Ovary (tissue), 7 donors: ENCODE measurements at regions not wholly inside any gene's neighbourhood (a gene's known extent, or its start where the extent isn't known, plus 50 kb on each side); places are given as distances from the start of the nearest gene placed in this dataset.

Experiments used
- DNase-seq, 5 donors: peaks; one replicate each; pipeline ENCODE4 v3.0.0-alpha.2; 2019 to 2020
- H3K27ac ChIP-seq, 2 donors: fragments of 200-600 bp; one replicate each; pipeline versions ENCODE4 v1.5.1 to v1.8.0; 2019 to 2022
- H3K27me3 ChIP-seq: fragments of 200-600 bp; one replicate; pipeline ENCODE4 v1.8.0; 2022
- H3K36me3 ChIP-seq: fragments of 200-600 bp; sonication (generic); one replicate; pipeline ENCODE4 v1.5.1; 2019
- H3K4me1 ChIP-seq: one replicate; pipeline ENCODE4 v1.8.1; 2013; ENCODE audit warnings: mild to moderate bottlenecking, moderate library complexity; ENCODE audit not compliant: insufficient read depth
- H3K4me3 ChIP-seq: fragments of 200-600 bp; sonication (generic); one replicate; pipeline ENCODE4 v1.5.1; 2017
- H3K9me3 ChIP-seq, 2 donors: fragments of 200-600 bp in 1 of 2; sonication (generic) in 1 of 2; one replicate each; pipeline versions ENCODE4 v1.5.1 to v1.8.1; 2013 to 2019; ENCODE audit warnings: mild to moderate bottlenecking in 1 of 2, moderate library complexity in 1 of 2
- CTCF ChIP-seq, 3 donors: fragments of 450-650 bp in 2 of 3; fragments of 200-600 bp in 1 of 3; IDR thresholded peaks; one replicate each; pipeline versions ENCODE4 v1.5.1 to v1.8.0; 2016 to 2022; ENCODE audit warnings: antibody characterized with exemption in 3 of 3, mild to moderate bottlenecking in 1 of 3
- EP300 ChIP-seq: sonication (generic); formaldehyde crosslinking; IDR thresholded peaks from one replicate; pipeline ENCODE4 v1.6.1; 2017; ENCODE audit warnings: antibody characterized with exemption
- POLR2A ChIP-seq: fragments of 450-650 bp; IDR thresholded peaks from one replicate; pipeline ENCODE4 v1.6.1; 2017; ENCODE audit warnings: antibody characterized with exemption, mild to moderate bottlenecking, moderate library complexity
- WGBS, 3 donors: extraction: QIAGEN DNeasy Blood & Tissue Kit in 1 of 3; methylation state at CpG; one replicate each; pipeline versions ENCODE4 v1.1.5 to v1.1.7; 2013 to 2017; 5-methylcytosine and 5-hydroxymethylcytosine counted together
- intact Hi-C, 4 donors: fragments of 100-400 bp; cut with DNase I; formaldehyde crosslinking; loops; one replicate each; pipeline versions ENCODE4 v1.11.0 to v1.15.1; 2022 to 2023
- donor health status: DM: no; HTN: no; CAD: no; lungs with moderate emphysema.
- donor health status: DM: no; HTN: no; CAD: no.
- donor health status: Bipolar disorder and iron deficiency.
- donor health status: DM: no; HTN: no; CAD: no.
- donor health status: DM: yes; HTN: yes; CAD: no.

GRCh38 chr6:54754406-54754805 lies 92.2 kb upstream of the FAM83B start:
- no peak for TF ChIP-seq POLR2A
- TF ChIP-seq EP300 = no peak
- TF ChIP-seq CTCF (IDR thresholded peaks at IDR 0.05) = no peak
- Histone ChIP-seq H3K4me1 (no peaks in the 10 kb centered on the region), H3K27ac (no peak overlapping the region), H3K36me3 (no peaks in the 10 kb centered on the region), H3K27me3 (no peaks in the 10 kb centered on the region), H3K4me3 (no peak overlapping the region), H3K9me3 (no peaks in the 10 kb centered on the region)
- intact Hi-C loops = no loop called here
- no peak for DNase-seq
- 83 to 93% (median 88%) methylated on average over 1 of the region's 1 CpG for WGBS, 3 donors

- no peaks in the 10 kb centered on the region for H3K27me3 ChIP-seq
- H3K9me3 ChIP-seq = no peaks in the 10 kb centered on the region
- no peak overlapping the region for H3K4me3 ChIP-seq
- intact Hi-C loops = no loop called here
- H3K36me3 ChIP-seq = no peaks in the 10 kb centered on the region
- TF ChIP-seq CTCF (IDR thresholded peaks at IDR 0.05) (no peak), POLR2A (no peak), EP300 (no peak)
- no peaks in the 10 kb centered on the region for H3K4me1 ChIP-seq
- no peak for DNase-seq
- no peak overlapping the region for H3K27ac ChIP-seq
- WGBS, 3 donors = 74 to 84% (median 81%) methylated on average over 2 of the region's 2 CpGs
These were observed 88.2 kb upstream of the FAM83B start for GRCh38 chr6:54758340-54758739.

GRCh38 chr6:54768494-54768893 lies 78.1 kb upstream of the FAM83B start:
- H3K27ac ChIP-seq = no peak overlapping the region
- intact Hi-C loops = no loop called here
- no peaks in the 10 kb centered on the region for H3K4me1 ChIP-seq
- 91 to 96% (median 93%) methylated on average over 1 of the region's 1 CpG for WGBS, 3 donors
- no peaks in the 10 kb centered on the region for H3K9me3 ChIP-seq
- H3K36me3 ChIP-seq = no peaks in the 10 kb centered on the region
- DNase-seq = no peak
- no peak overlapping the region for H3K4me3 ChIP-seq
- no peaks in the 10 kb centered on the region for H3K27me3 ChIP-seq
- TF ChIP-seq POLR2A (no peak), EP300 (no peak), CTCF (IDR thresholded peaks at IDR 0.05) (no peak)

GRCh38 chr6:54770328-54770727 lies 76.2 kb upstream of the FAM83B start:
- intact Hi-C loops = no loop called here
- Histone ChIP-seq H3K9me3 (no peaks in the 10 kb centered on the region), H3K4me1 (no peaks in the 10 kb centered on the region), H3K27me3 (no peaks in the 10 kb centered on the region), H3K36me3 (no peaks in the 10 kb centered on the region), H3K27ac (no peak overlapping the region), H3K4me3 (no peak overlapping the region)
- DNase-seq = no peak
- no peak for TF ChIP-seq CTCF (IDR thresholded peaks at IDR 0.05)
- no peak for TF ChIP-seq POLR2A
- TF ChIP-seq EP300 = no peak
- WGBS, 3 donors = 95 to 96% (median 96%) methylated on average over 12 of the region's 12 CpGs

GRCh38 chr6:54771968-54772367 lies 74.6 kb upstream of the FAM83B start:
- no peaks in the 10 kb centered on the region for H3K36me3 ChIP-seq
- H3K9me3 ChIP-seq = no peaks in the 10 kb centered on the region
- H3K27me3 ChIP-seq = no peaks in the 10 kb centered on the region
- TF ChIP-seq EP300 (no peak), CTCF (IDR thresholded peaks at IDR 0.05) (no peak), POLR2A (no peak)
- DNase-seq = no peak
- WGBS, 3 donors = 63 to 88% (median 88%) methylated on average over 3 of the region's 3 CpGs
- intact Hi-C loops = no loop called here
- no peaks in the 10 kb centered on the region for H3K4me1 ChIP-seq
- no peak overlapping the region for H3K27ac ChIP-seq
- H3K4me3 ChIP-seq = no peak overlapping the region
